Ovary (tissue), 3 donors: ENCODE measurements at regions not wholly inside any gene's neighbourhood (a gene's known extent, or its start where the extent isn't known, plus 50 kb on each side); places are given as distances from the start of the nearest gene placed in this dataset.

ENCODE experiments used
- CTCF ChIP-seq, 3 donors: fragments of 450-650 bp in 2 of 3; fragments of 200-600 bp in 1 of 3; IDR thresholded peaks; one replicate each; pipeline versions ENCODE4 v1.5.1 to v1.8.0; 2016 to 2022; ENCODE audit warnings: antibody characterized with exemption in 3 of 3, mild to moderate bottlenecking in 1 of 3
- EP300 ChIP-seq: sonication (generic); formaldehyde crosslinking; IDR thresholded peaks from one replicate; pipeline ENCODE4 v1.6.1; 2017; ENCODE audit warnings: antibody characterized with exemption
- POLR2A ChIP-seq: fragments of 450-650 bp; IDR thresholded peaks from one replicate; pipeline ENCODE4 v1.6.1; 2017; ENCODE audit warnings: antibody characterized with exemption, mild to moderate bottlenecking, moderate library complexity
- donor health status: DM: no; HTN: no; CAD: no.

- TF ChIP-seq POLR2A (no peak), CTCF (IDR thresholded peaks at IDR 0.05) (no peak), EP300 (no peak)
Measured at GRCh38 chr2:160562730-160563129, 69.1 kb upstream of the RBMS1 start.
